GM21576 (cell line): ENCODE measurements at regions not wholly inside any gene's neighbourhood (a gene's known extent, or its start where the extent isn't known, plus 50 kb on each side); places are given as distances from the start of the nearest gene placed in this dataset.

ENCODE experiments used
- ATAC-seq: cut with Tn5 transposase; IDR thresholded peaks from one replicate; pipeline ENCODE4 v1.9.1; 2021; ENCODE audit warnings: mild to moderate bottlenecking, moderate library complexity; ENCODE audit not compliant: unreplicated experiment

DNA sequence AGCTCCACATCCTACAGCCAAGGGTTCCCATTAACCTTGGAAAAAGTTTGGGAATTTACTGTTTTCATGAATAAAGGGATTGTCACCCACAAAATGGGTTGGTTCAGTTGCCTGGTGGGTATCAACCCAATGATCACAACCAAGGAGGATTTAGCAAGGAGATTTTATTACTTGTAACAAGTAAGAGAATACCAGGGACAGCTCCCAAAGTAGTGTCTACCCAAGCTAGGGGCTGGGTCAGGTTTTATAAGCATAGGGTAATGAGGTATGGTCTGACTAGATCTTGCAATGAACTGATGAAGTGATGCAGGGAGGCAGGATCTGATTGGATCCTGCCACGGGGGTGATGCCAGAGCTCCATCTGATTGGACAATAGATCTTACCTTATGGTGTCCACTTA, 681.8 kb downstream of the SLC4A3 start:
- no peak for ATAC-seq

DNA sequence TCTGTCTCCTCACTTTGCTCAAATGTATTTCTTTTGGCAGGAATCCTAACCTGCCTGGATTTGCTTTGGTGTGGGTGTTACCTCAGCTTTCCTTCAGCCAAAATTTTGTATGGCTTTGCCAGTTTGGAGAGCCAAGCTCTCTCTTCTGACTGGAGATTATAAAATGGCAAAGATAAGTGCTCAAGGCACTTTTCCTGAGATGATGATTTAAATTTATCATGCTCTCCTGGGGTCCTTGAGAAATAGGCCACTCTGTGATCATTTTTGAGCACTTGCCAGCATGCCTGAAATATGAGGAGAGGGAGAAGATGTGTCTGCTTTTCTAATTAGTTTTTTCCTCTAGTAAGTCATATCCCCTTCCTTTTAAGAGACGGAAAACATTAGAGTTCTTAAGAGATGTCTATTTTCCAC, 683.0 kb downstream of the SLC4A3 start:
- ATAC-seq = no peak

DNA sequence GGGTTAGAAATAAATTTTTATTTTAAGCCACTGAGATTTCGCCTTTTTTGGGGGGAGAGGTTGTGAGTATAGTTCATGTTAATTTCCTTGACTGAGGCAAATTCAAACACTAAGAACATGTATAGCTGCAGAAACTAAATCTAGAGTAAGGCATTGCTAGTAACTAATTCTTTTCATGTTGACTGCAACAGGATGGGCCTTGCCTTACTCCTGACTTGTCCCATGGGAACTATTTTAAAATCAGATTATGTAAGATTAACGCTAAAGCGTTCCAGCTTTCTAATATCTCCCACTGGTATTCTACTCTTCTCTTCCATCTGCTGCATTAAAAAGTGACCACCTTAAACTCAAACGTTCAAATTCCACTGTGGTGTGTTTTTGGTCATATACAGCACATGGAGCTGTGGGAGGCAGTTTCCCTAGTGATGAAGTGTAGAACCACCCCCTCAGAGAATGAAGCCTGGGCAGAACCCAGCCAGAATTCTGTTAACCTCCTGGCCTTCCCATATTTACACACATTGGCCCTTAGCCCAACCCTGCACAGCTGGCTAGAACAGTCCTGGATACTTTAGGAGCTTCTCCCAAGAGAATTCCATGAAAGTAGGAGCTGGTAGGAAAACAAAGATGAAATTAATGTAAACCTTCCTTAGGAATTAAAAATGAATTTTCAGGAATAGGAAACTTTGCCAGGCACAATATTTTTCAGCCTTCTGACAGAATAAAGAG, 687.8 kb downstream of the SLC4A3 start:
- ATAC-seq = no peak

DNA sequence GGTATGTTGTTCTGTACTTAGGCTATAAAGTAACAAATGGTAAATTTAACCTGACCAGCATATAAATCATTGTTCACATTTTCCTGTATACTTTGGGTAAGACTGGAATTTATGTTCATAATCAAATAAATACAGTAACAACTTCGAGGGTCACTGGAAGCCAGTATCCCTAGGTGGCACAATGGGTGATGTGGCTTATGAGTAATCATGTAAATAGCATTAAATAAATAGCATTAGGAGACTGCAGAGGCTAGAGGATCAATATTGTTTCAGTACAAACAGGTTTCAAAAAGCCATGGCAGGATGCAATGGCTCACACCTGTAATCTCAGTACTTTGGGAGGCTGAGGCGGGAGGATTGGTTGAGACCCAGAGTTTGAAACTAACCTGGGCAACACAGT, 690.6 kb downstream of the SLC4A3 start:
- ATAC-seq = no peak

DNA sequence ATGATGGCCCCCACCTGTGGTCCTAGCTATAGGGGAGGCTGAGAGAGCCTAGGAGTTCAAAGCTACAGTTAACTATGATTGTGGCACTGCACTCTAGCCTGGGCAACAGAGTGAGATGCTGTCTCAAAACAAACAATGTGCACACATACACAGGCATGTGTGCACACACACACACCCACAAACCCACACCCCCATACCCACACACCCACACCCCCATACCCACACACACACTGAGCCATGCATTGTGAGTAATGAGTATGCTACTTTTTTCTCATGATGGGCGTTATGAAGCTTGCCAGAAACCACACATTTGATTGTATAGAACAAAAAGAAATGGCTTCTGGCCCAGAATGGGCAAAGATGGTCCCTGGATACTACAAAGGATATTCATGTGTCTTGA, 691.1 kb downstream of the SLC4A3 start:
- no peak for ATAC-seq

DNA sequence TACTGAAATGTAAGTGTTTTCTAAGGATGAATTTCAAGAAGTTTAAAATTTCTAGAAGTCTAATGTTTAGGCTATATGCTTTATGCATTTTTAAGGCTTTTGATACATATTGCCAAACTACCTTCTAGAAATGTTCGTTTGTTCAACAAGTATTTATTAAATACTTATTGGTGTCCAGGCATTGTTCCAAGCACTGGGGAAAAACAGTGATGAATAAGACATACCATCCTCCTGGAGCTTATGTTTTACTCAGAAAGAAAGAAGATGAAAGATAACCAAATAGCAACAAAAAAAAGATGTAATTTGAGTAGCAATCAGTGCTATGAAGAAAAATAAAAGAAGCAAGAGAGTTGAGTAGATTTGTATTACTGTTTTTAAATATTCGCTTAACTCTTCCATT, 692.9 kb downstream of the SLC4A3 start:
- no peak for ATAC-seq

DNA sequence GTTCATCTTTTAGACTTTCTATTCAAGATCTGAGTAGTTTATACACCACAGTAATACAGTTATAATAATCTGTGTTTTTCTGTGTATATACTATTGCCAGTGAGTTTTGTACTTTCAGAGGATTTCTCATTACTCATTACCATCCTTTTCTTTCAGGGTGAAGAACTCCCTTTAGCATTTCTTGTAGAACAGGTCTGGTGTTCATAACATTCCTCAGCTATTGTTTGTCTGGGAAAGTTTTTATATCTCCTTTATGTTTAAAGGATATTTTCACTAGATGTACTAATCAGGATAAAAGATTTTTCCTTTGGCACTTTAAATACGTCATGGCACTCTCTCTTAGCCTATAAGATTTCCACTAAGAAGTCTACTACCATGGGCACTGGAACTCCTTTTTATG, 705.5 kb downstream of the SLC4A3 start:
- ATAC-seq = no peak

DNA sequence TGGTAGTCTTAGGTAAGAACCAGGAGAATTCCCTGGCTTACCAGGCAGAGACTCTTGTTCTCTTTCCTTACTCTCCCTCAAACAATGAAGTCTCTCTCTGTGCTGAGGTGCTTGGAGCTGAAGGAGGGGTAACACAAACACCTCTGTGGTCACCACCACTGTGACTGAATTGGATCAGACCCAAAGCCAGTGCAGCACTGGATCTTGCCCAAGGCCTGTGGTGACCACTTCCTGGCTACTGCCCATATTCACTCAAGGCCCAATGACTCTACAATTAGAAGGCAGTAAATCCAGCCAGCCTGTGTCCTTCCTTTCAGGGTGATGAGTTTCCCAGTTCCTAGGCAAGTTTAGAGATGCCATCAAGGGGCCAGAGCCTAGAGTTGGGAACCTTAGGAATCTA, 706.8 kb downstream of the SLC4A3 start:
- no peak for ATAC-seq

DNA sequence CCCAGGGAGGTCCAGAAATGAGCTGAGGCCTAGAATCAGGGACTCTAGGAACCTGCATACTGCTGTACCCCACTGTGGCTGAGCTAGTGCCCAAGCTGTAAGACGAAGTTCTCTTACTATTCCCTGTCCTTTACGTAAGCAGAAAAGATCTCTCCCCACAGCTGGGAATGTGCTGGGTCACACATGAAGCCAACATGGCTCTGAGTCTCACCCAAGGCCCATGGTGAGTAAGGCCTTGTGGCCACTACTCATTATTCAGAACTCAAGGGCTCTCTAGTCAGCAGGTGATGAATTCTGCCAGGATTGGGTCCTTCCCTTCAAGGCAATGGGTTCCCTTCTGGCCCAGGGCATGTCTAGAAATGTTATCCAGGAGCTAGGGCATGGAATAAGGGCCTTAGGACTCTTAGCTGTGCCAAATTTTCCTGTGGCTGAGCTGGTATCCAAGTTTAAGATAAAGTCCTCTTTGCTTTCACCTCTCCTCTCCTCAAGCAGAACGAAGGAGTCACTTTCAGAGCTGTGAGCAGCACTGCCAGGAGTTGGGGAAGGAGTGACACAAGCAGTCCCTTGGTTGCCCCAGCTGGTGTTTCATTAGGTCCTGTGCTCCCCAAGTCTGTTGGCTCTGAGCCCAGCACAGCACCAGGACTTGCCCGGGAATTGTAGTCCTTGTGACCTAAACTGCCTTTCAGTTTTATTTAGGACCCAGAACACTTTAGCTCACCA, 707.6 kb downstream of the SLC4A3 start:
- no peak for ATAC-seq

DNA sequence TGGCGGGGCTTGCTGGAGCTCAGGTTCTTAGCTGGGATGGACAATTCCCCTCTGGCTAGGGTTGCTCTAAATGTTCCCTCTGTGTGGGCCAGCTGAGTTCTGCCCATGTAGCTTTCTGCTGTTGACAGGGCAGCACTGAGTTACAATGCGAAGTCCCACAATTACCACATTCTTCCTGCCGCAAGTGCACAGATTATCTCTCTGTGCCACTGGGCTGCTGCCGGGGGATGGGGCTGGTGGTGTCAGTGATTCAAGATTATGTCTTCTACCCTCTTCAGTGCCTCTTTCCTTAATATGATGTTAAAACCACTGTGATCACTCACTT, 708.1 kb downstream of the SLC4A3 start:
- no peak for ATAC-seq

DNA sequence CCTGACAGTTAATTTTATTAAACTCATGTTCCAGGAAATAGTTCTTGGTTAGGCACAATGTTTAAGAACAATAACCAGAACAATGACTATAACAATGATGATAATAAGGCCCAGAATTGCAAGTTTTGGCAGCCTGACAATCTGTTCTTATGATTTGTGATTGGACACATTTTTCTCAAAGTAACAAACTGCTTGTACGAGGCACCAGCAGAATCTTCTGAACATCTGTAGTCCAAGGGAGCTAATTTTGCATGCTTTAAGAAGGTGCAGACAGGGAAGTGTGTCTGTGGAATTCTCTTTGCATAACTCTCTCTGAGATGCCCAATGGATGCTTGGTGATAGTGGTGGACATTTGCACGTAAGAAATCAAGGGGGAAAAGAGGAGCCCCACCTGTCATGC, 709.3 kb downstream of the SLC4A3 start:
- ATAC-seq = no peak

DNA sequence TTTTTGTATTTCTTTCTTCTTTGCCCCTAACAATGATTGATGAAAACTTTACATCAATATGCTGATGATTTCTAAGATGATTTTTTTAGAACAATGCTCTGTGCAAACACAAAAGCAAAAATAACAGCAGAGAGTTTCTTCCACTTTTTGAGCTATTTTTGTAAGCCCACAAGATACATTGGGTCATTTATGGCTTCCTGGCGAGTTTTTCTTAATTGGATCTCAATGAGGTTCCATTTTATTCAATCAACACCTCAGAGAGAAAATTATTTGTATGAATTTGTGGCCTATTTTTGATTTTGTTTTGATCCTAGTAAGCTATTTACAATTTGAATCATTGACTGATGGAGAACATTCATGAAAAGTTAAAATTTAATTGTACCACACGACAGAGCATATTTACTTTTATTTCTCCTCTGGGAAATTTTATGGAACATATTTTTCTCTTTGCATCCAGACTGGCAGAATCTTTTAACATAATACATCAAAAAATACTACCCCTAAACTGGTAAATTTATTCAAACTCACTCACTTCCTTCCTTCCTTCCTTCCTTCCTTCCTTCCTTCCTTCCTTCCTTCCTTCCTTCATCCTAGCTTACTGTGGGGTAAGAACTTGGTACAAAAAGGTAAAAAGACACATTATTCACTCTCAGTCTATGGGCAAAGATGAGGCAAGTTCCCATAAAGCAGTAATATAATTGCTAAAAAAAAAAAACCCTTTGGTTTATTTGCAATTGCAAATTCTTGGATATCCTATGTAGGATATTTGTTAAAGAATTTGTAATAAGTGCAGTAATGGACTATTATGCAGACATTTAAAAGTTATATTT, 710.4 kb downstream of the SLC4A3 start:
- no peak for ATAC-seq

DNA sequence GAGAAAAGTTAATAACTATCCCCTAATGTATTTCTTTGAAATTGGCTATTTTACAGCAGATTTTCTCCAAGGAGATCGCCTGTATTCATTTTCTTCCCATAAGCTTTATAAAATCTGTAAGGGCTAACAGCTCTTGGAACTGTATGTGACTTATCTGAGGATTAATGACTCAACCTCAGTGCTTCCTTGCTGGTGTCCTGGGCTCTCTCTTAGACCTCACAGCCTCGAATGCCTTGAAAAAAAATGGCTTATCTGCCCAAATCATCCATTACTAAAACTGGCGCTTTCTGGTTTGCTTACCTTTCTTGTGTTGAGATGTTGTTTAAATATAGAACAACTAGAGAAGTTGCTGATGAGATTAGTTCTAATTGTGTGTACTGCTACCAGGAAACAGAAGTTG, 713.6 kb downstream of the SLC4A3 start:
- ATAC-seq = no peak

DNA sequence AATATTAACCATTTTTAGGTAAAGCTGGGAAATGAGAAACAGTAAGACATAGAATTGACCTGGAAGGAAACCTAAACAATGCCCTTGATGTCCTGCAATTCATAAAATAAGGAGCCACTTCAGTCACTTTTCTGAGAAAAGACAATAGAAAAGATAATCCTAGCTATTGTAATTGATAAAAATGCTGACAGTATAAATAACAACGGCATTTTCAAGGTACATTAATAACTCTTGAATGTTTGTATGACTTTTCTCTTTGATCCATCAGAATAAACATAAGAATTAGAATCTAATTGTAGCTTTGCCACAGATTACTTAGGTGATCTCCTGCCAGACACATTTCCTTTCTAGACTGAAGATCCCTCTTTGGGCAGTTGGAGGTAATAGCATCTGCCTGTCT, 719.5 kb downstream of the SLC4A3 start:
- no peak for ATAC-seq

DNA sequence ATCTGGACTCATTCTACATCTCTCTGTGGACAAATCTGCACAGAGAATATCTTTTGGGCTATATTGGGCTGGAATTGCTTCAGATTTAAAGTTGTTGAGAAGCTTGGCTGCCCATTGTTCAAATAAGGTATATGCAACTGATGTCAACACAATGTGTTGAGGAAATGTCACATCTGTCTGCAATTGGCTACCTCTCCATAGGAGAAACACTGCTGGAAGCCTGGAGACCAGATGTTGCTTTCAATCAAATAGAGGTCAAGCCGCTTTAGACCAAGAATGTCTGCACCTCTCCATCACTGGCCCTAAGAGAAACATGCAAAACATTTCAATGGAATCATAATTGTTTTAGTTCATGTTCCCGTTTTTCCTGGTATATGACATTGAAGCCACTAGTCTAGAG, 720.2 kb downstream of the SLC4A3 start:
- no peak for ATAC-seq

DNA sequence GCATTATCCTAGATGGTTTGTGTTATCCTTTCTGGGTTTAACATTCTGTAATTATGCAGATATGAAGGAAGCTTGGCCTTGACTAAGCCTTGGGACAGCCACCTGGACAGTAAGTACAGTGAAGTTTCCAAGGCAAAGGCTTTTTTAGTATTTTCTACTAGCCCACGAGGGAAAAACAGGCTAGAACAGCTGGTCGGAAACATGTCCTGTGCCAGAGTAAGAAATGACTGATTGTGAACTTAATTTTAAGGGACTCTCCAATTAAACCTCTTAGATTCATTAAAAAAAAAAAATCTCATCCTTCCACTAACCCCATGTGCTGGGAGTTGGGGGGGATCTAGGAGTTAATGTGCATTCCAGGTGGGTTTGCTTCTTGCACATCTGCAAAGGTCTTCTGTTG, 720.8 kb downstream of the SLC4A3 start:
- ATAC-seq = no peak

DNA sequence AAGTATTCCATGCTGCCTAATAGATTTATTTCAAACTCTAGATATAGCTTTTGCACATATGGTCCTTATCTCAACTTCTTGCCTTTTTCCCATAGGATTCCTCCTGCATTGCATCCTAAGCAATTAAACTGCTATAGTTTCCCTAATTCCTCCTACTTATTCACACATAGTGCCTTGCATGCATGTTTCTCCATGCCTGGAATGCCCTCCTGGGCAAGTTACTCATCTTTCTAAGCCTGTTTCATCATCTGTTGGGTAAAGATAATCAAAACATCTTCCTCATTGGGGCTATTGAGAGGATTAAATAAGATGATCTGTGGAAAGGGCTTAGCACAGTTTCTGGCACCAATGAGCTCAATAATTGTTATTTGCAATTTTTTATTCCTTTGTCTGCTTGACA, 726.5 kb downstream of the SLC4A3 start:
- no peak for ATAC-seq

DNA sequence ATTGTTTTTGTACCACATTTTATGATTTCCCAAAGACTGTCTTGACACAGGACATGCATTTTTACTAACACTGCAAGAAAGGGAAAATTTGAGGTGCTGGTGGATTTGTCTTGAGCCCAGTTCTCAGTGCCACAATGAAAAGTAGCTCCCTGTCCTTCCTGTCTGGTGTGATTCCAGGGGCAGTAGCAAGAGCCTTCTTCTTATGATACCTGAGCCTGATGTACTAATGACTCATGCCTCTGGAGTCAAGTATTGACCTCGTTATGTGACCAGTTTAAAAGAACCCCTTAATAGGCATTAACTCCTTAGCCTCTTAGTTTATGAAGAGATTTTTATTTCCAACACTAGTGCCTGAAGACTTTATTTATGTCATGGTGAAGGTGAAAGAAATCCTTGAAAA, 728.6 kb downstream of the SLC4A3 start:
- no peak for ATAC-seq

DNA sequence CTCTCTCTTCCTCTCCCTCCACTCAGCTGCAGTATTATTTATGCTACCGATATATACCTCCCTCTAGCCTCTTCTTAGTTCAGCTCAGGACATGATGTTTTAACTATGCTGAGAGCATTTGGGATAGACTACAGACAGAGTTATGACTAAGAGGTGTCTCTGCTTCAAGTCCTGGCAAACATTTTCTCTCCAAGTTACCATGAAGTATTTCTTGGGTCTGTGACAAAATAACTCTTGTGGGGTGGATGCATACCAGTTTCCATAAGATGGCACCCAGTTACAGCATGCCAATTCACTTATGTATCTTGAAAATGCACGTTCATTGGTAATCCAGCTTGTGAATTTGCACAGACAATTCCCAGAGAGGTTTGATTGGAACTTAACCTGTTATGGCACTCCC, 737.6 kb downstream of the SLC4A3 start:
- no peak for ATAC-seq

DNA sequence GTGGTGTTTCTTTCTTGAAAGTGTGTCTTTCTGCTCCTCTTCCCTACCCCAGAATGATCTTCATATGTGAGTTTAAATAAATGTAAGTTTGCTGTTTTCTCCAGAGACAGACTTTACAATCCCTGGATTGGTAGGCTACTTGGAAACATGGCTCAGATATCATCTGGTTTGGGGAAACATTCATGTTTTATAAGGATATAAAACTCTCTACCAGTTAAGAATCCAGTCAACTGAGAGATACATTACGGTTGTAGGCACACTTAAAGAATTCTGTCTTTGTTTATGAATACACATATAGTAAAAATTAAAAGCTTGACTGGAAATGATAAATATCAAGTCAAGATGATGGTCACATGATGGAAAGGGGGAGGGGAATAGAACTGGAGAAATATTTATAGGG, 739.3 kb downstream of the SLC4A3 start:
- ATAC-seq = no peak

DNA sequence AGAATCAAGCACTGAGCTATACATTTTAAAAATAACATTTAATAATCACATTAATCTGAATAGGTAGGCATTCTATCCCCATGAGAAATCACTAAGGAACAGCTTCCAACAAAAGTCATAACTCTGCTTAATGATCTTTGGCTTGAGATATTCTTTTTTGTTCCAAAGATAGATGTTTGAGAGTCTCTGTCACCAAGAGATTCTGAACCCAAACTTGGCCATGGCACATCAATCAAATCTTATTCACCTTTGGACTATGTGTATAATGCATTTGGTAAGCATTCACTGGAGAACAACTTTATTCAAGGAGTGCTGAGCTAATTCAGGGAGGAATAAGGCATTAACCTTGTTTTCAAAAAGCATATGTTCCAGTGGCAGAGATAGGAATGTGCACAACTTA, 743.3 kb downstream of the SLC4A3 start:
- no peak for ATAC-seq

DNA sequence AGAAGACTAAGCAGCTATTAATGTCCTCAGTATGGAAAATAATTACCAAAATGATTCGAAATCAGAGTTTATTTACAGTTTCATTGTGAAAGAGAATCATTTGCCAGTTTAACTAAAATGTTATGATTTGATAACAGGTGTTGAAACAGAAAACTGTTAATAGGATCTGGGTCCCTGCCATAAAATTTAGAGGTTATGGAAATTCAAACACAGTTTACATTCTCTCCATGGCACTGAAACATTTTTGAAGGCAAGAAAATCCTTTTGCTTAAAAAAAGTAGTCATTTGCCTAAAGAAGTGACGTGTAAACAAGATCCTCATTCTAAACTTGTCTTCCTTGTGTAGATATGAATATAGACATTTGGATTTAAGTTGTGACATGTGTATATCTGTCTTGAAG, 743.8 kb downstream of the SLC4A3 start:
- no peak for ATAC-seq
